Caco-2 (cell line): ENCODE measurements at regions not wholly inside any gene's neighbourhood (a gene's known extent, or its start where the extent isn't known, plus 50 kb on each side); places are given as distances from the start of the nearest gene placed in this dataset.

Experiments used
- BruUV-seq: library from RNA; stranded (reverse); fragments of 400-500 nt; replicated peaks from 2 replicates; lab custom pipeline; 2021; lab: Mats Ljungman, UMichigan
- CTCF ChIA-PET: fragments of 300-600 bp; sonication (Branson Sonifier 250); formaldehyde crosslinking; loops from one replicate; lab custom pipeline; 2022; ENCODE audit warnings: antibody characterized with exemption; lab: Charles Lee
- POLR2A ChIA-PET: fragments of 300-600 bp; sonication (Branson Sonifier 250); formaldehyde crosslinking; loops from one replicate; lab custom pipeline; 2022; ENCODE audit warnings: antibody characterized with exemption; lab: Charles Lee
- DNase-seq, 2 experiments: peaks; one replicate each; pipeline versions ENCODE4 v3.0.0 to v3.0.0-alpha.2; 2020 to 2022
- H3K27me3 ChIP-seq: replicated peaks from 2 replicates; pipeline ENCODE4 v1.6.0; 2011; ENCODE audit warnings: low read length; ENCODE audit not compliant: control insufficient read depth, insufficient read depth
- H3K36me3 ChIP-seq: 2 replicates; pipeline ENCODE4 v1.5.1; 2011; ENCODE audit warnings: low read length; ENCODE audit not compliant: control insufficient read depth, insufficient read depth
- H3K4me1 ChIP-seq: fragments of 250-450 bp; sonication (Bioruptor Pico); 2 replicates; pipeline ENCODE4 v1.5.1; 2020; ENCODE audit warnings: mild to moderate bottlenecking
- H3K4me3 ChIP-seq: 2 replicates; pipeline ENCODE4 v1.5.1; 2011; ENCODE audit warnings: low read depth, mild to moderate bottlenecking, control low read depth, low read length
- H3K9me3 ChIP-seq: fragments of 250-450 bp; sonication (Bioruptor Pico); 2 replicates; pipeline ENCODE4 v1.5.1; 2020; ENCODE audit warnings: mild to moderate bottlenecking, moderate library complexity
- H3K27ac Mint-ChIP-seq: one replicate; pipeline ENCODE4 v1.8.0; 2022; ENCODE audit warnings: mixed read lengths; ENCODE audit not compliant: unreplicated experiment
- H3K27me3 Mint-ChIP-seq: one replicate; pipeline ENCODE4 v1.8.0; 2022; ENCODE audit warnings: mixed read lengths; ENCODE audit not compliant: insufficient read depth, unreplicated experiment
- H3K36me3 Mint-ChIP-seq: one replicate; pipeline ENCODE4 v1.8.0; 2022; ENCODE audit warnings: mild to moderate bottlenecking, mixed read lengths; ENCODE audit not compliant: insufficient read depth, unreplicated experiment
- H3K4me1 Mint-ChIP-seq: one replicate; pipeline ENCODE4 v1.8.0; 2022; ENCODE audit warnings: low read depth, mixed read lengths; ENCODE audit not compliant: unreplicated experiment
- H3K4me3 Mint-ChIP-seq: one replicate; pipeline ENCODE4 v1.8.0; 2022; ENCODE audit warnings: mild to moderate bottlenecking, moderate library complexity, mixed read lengths; ENCODE audit not compliant: unreplicated experiment
- H3K9me3 Mint-ChIP-seq: one replicate; pipeline ENCODE4 v1.8.0; 2022; ENCODE audit warnings: mixed read lengths; ENCODE audit not compliant: unreplicated experiment
- CTCF ChIP-seq, 2 experiments: fragments of 200-600 bp in 1 of 2; IDR thresholded peaks; 1 replicate in 1 of 2; 2 replicates in 1 of 2; pipeline versions ENCODE4 v1.5.1 to v1.8.0; 2011 to 2022; ENCODE audit warnings: antibody characterized with exemption in 1 of 2, control low read depth in 1 of 2, inconsistent platforms in 1 of 2, low read depth in 1 of 2, low read length in 1 of 2, mild to moderate bottlenecking in 1 of 2, moderate library complexity in 1 of 2; ENCODE audit not compliant: insufficient read depth in 1 of 2, severe bottlenecking in 1 of 2, unreplicated experiment in 1 of 2
- intact Hi-C: fragments of 100-400 bp; cut with micrococcal nuclease; formaldehyde crosslinking; loops from one replicate; pipeline ENCODE4 v1.10.0; 2022; ENCODE audit not compliant: unreplicated experiment

GRCh38 chr16:60274431-60275019 lies 1540.4 kb upstream of the GOT2 start:
- Histone ChIP-seq H3K4me1 (no peaks in the 10 kb centered on the region), H3K27me3 (no peaks in the 10 kb centered on the region), H3K4me3 (no peak overlapping the region), H3K9me3 (no peaks in the 10 kb centered on the region), H3K36me3 (no peaks in the 10 kb centered on the region)
- no peaks in the 10 kb centered on the region for H3K9me3 Mint-ChIP-seq
- intact Hi-C loops = no loop called here
- no peak overlapping the region for H3K27ac Mint-ChIP-seq
- no peaks in the 10 kb centered on the region for H3K4me1 Mint-ChIP-seq
- no peak for DNase-seq
- no peak for TF ChIP-seq CTCF (IDR thresholded peaks at IDR 0.05; ENCODE audit: insufficient read depth in 1 of 2, low read depth in 1 of 2, low read length in 1 of 2, severe bottlenecking in 1 of 2, unreplicated experiment in 1 of 2)
- ChIA-PET POLR2A (no interaction called here), CTCF (no interaction called here)
- BruUV-seq = no TSS peak
- no peaks in the 10 kb centered on the region for H3K36me3 Mint-ChIP-seq
- no peak overlapping the region for H3K4me3 Mint-ChIP-seq
- peaks cover 3% of the 10 kb centered on the region for H3K27me3 Mint-ChIP-seq

GRCh38 chr16:60271781-60272180 lies 1537.7 kb upstream of the GOT2 start:
- H3K9me3 Mint-ChIP-seq = no peaks in the 10 kb centered on the region
- H3K4me1 Mint-ChIP-seq = no peaks in the 10 kb centered on the region
- ChIA-PET CTCF (no interaction called here), POLR2A (no interaction called here)
- no peak overlapping the region for H3K4me3 ChIP-seq
- no peaks in the 10 kb centered on the region for H3K36me3 ChIP-seq
- H3K27me3 ChIP-seq = no peaks in the 10 kb centered on the region
- no peaks in the 10 kb centered on the region for H3K27me3 Mint-ChIP-seq
- DNase-seq = no peak
- no peak for TF ChIP-seq CTCF (IDR thresholded peaks at IDR 0.05; ENCODE audit: insufficient read depth in 1 of 2, low read depth in 1 of 2, low read length in 1 of 2, severe bottlenecking in 1 of 2, unreplicated experiment in 1 of 2)
- no TSS peak for BruUV-seq
- no peak overlapping the region for H3K4me3 Mint-ChIP-seq
- no peaks in the 10 kb centered on the region for H3K4me1 ChIP-seq
- no peaks in the 10 kb centered on the region for H3K36me3 Mint-ChIP-seq
- no peak overlapping the region for H3K27ac Mint-ChIP-seq
- intact Hi-C loops = no loop called here
- H3K9me3 ChIP-seq = no peaks in the 10 kb centered on the region

DNA sequence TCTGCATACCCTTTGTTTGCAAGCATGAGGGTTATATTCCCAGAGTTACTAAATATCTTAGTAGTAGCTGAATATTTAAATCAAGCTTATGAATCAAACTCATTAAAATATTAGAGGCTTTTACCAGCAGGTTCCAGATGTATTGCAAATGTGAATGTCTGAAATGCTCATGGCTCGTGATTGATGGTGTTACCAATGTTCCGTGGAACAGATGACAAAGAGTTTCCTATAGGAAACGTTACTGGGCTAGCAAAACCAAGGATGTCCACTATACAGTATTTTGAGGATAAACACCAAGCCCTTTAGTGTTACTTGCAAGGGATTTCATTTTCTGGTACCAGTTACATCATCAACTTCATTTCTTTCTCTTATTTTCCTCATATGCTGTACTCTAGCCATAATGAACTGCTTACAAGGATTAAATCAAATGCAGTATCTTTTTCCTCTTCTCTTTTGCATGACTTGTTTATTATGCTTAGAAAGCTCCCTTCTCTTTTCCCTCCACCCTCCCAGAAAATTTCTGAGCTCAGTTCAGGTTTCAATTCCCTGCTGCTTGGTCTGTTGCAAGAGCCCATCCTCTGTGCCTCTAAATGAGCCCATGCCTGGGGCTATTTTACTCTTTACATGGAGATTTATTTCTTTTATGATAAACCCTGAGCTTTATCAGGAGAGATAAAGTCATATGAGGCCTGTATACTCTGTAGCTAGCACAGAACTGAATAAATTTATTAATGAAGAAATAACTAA lies 1537.1 kb upstream of the GOT2 start:
- POLR2A ChIA-PET = no interaction called here
- H3K9me3 ChIP-seq = no peaks in the 10 kb centered on the region
- no peaks in the 10 kb centered on the region for H3K4me1 Mint-ChIP-seq
- no peak overlapping the region for H3K27ac Mint-ChIP-seq
- H3K27me3 Mint-ChIP-seq = no peaks in the 10 kb centered on the region
- H3K9me3 Mint-ChIP-seq = no peaks in the 10 kb centered on the region
- no TSS peak for BruUV-seq
- H3K36me3 Mint-ChIP-seq = no peaks in the 10 kb centered on the region
- no peaks in the 10 kb centered on the region for H3K4me1 ChIP-seq
- H3K4me3 Mint-ChIP-seq = no peak overlapping the region
- H3K36me3 ChIP-seq = no peaks in the 10 kb centered on the region
- no peak overlapping the region for H3K4me3 ChIP-seq
- CTCF ChIA-PET = no interaction called here
- DNase-seq = no peak
- no peaks in the 10 kb centered on the region for H3K27me3 ChIP-seq
- no peak for TF ChIP-seq CTCF (IDR thresholded peaks at IDR 0.05; ENCODE audit: insufficient read depth in 1 of 2, low read depth in 1 of 2, low read length in 1 of 2, severe bottlenecking in 1 of 2, unreplicated experiment in 1 of 2)
- intact Hi-C loops = no loop called here
